GM18498 (cell line): ENCODE measurements at regions not wholly inside any gene's neighbourhood (a gene's known extent, or its start where the extent isn't known, plus 50 kb on each side); places are given as distances from the start of the nearest gene placed in this dataset.
"Not testable (repeated sequence)": the region's sequence is repeated elsewhere in the genome, so short reads cannot be mapped to it uniquely, and the experiment has no call there.

Experiments used
- ATAC-seq: cut with Tn5 transposase; IDR thresholded peaks from one replicate; pipeline ENCODE4 v1.9.1; 2021; ENCODE audit warnings: mild to moderate bottlenecking, moderate library complexity; ENCODE audit not compliant: unreplicated experiment

DNA sequence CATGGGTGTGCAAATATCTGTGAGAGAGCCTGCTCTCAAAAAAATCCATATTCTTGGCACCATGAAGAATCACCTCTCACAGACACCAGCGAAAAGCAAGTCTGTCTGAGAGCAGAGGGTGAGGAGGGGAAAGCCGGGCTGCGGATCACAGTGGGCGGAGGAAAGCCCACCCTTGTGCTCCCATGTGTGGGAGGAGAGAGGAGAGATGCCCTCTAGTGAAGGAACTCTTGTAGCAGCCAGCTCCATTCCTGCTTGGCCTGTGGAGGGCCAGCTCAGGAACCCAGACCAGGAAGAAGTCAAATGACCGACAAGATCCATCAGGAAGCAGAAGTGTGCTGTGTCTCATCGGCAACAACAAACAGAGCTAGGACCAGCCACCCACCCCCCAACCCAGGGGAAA lies 321.7 kb upstream of the PLGLB1 start:
- ATAC-seq: not testable (repeated sequence)

DNA sequence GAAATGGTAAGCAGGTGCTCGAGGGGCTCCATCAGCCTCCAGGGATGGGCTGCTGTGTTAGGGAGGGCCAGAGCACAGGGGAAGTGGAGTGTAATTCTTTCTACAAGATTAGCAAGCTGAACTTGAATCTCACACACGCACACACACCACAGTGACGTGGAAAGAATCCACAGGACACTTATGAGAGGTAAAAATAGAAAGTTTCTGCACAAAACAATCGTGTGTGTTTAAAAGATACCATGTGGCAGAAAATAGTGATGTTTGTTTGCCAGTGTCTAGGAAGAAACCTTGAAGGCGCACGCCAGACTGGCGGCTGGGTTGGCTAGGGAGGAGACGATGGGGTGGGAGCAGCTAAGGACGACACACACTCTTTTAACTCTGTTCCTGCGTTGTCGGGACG lies 323.6 kb upstream of the PLGLB1 start:
- ATAC-seq: not testable (repeated sequence)

DNA sequence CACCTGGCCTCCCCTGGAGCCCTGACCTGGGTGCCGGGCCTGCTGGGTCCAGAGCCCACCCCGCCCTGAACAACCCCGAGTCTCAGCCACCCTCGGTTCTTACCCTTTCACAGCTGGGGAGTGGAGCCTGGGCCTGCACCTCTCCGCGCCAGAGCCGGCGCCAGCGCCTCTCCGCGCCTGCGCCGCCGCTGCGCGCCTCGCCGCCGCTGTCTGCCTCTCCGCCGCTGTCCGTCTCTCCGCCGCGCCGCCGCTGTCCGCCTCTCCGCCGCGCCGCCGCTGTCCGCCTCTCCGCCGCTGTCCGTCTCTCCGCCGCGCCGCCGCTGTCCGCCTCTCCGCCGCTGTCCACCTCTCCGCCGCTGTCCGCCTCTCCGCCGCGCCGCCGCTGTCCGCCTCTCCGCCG lies 326.9 kb upstream of the PLGLB1 start:
- not testable (repeated sequence) for ATAC-seq

DNA sequence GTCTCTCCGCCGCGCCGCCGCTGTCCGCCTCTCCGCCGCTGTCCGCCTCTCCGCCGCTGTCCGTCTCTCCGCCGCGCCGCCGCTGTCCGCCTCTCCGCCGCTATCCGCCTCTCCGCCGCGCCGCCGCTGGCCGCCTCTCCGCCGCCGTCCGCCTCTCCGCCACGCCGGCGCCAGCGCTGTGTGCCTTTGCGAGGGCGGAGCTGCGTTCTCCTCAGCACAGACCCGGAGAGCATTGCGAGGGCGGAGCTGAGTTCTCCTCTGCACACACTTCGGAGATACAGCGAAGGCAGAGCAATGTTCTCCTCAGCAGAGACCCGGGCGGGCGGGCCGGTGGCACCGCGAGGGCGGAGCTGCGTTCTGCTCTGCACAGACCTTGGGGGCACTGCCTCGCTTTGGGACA lies 327.4 kb upstream of the PLGLB1 start:
- not testable (repeated sequence) for ATAC-seq

DNA sequence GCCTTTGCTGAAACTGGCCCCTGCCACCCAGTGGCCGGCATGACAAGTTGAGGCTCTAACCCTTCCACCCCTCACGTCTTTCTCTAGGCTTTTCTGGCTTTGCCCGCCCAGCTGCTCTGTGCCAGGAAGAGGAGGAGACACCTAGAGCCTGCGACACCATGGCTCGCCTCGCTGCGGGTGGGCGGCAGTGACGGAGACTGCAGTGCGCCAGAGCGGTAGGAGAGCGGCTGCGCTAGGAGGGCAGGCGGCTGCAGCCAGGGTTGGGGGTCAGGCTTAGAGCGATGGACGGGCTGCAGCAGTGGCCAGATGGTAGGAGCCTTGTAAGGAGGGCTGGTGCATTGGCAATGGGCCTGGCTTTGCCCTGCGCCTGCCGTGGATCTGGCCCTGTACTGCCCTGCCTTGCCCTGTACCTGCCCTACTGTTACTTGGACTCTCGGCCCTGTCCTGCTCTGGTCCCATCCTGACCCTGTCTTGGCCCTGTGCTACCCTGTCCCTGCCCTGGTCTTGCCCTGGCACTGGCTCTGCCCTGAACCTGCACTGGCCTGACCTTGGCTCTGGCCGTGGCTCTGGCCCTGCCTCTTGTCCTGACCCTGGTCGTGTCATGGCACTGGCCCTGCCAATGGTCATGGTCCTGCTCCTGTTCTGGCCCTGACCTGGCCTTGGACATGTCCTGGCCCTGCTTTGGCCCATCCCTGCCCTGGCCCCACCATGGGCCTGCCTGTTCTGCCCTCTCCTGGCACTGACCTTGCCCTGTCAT lies 330.7 kb upstream of the PLGLB1 start:
- ATAC-seq: not testable (repeated sequence)

DNA sequence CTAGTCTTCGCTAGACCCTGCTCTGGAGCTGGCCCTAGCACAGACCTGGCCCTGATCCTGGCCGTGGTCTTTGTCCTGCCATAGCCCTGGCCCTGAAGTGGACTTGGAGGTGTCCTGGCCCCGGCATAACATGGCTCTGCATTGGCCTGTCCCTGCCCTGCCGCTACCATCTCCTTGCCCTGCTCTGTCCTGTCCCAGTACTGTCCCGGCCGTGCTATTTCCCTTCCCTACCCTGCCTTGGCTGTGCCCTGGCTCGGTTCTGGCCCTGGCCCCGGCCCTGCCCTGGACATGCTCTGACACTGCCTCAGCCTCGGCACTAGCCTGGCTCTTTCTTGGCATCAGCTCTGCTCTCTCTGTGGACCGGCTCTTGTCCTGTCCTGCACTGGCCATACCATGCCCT lies 331.8 kb upstream of the PLGLB1 start:
- not testable (repeated sequence) for ATAC-seq

DNA sequence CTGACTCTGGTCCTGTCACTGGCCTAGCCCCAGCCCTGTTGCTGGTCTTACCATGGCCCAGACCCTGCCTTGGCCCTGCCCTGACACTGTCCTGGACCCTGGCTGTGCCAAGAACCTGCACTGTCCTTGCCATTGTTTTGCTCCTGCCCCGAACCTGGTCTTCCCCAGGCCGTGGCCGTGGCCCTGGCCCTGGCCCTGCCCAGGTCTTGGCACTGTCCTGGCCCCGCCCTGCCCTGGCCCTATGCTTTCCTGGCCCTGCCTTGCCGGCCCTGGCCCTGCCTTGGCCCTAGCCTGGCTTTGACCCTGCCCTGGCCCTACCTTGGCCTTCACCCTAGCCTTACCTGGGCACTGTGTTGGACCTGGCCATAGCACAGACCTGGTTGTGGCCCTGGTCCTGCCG lies 332.5 kb upstream of the PLGLB1 start:
- ATAC-seq: not testable (repeated sequence)

DNA sequence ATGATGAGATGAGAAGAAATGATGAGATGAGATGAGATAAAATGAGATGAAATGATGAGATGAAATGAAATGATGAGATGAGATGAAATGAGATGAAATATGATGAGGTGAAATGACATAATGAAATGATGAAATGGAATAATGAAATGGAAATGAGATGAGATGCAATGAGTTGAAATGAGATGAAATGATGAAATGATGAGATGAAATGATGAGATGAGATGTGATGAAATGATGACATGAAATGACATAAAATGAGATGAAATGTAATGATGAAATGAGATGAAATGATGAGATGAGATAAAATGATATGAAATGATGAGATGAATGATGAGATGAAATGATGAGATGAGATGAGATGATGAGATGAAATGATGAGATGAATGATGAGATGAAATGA lies 338.6 kb upstream of the PLGLB1 start:
- not testable (repeated sequence) for ATAC-seq

DNA sequence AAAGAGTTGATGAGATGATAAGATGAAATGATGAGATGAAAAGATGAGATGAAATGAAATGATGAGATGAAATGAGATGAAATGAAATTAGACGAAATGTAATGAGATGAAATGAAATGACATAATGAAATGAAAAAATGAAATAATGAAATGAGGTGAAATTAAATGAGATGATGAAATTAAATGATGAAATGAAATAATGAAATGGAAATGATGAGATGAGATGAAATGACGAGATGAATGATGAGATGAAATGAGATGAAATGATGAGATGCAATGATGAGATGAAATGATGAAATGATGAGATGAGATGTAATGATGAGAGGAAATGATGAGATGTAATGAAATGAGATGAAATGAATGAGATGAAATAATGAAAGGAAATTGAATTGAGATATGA lies 339.3 kb upstream of the PLGLB1 start:
- ATAC-seq: not testable (repeated sequence)

DNA sequence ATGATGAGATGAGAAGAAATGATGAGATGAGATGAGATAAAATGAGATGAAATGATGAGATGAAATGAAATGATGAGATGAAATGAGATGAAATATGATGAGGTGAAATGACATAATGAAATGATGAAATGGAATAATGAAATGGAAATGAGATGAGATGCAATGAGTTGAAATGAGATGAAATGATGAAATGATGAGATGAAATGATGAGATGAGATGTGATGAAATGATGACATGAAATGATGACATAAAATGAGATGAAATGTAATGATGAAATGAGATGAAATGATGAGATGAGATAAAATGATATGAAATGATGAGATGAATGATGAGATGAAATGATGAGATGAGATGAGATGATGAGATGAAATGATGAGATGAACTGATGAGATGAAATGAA lies 340.2 kb upstream of the PLGLB1 start:
- ATAC-seq: not testable (repeated sequence)

DNA sequence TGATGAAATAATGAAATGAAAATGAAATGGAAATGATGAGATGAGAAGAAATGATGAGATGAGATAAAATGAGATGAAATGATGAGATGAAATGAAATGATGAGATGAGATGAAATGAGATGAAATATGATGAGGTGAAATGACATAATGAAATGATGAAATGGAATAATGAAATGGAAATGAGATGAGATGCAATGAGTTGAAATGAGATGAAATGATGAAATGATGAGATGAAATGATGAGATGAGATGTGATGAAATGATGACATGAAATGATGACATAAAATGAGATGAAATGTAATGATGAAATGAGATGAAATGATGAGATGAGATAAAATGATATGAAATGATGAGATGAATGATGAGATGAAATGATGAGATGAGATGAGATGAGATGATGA lies 342.7 kb upstream of the PLGLB1 start:
- ATAC-seq: not testable (repeated sequence)

DNA sequence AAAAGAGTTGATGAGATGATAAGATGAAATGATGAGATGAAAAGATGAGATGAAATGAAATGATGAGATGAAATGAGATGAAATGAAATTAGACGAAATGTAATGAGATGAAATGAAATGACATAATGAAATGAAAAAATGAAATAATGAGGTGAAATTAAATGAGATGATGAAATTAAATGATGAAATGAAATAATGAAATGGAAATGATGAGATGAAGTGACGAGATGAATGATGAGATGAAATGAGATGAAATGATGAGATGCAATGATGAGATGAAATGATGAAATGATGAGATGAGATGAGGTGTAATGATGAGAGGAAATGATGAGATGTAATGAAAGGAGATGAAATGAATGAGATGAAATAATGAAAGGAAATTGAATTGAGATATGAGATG lies 343.4 kb upstream of the PLGLB1 start:
- ATAC-seq: not testable (repeated sequence)

DNA sequence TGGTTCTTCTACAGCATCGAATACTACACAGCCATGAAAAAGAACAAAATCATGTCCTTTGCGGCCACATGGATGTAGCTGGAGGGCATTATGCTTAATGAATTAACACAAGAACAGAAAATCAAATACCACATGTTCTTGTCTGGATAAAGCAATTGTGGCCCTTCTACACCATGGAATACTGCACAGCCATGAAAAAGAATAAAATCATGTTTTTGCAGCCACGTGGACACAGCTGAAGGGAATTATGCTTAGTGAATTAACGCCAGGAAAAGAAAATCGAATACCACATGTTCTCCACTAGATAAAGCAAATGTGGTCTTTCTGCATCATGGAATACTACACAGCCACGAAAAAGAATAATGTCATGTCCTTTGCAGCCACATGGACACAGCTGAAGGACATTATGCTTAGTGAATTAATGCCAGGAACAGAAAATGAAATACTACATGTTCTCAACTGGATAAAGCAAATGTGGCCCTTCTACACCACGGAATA lies 361.8 kb upstream of the PLGLB2 start:
- not testable (repeated sequence) for ATAC-seq

DNA sequence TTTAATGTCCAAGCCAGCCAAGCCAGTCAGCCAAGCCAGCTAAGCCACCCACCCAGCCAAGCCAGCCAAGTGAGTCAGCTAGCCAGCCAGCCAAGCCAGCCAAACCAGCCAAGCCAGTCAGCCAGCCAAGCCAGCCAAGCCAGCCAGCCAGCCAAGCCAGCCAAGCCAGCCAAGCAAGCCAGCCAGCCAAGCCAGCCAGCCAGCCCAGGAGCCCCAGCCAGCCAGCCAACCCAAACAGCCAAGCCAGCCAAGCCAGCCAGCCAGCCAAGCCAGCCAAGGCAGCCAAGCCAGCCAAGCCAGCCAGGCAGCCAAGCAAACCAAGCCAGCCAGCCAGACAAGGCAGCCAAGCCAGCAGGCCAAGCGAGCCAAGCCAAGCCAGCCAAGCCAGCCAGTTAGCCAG lies 352.1 kb upstream of the PLGLB2 start:
- not testable (repeated sequence) for ATAC-seq

DNA sequence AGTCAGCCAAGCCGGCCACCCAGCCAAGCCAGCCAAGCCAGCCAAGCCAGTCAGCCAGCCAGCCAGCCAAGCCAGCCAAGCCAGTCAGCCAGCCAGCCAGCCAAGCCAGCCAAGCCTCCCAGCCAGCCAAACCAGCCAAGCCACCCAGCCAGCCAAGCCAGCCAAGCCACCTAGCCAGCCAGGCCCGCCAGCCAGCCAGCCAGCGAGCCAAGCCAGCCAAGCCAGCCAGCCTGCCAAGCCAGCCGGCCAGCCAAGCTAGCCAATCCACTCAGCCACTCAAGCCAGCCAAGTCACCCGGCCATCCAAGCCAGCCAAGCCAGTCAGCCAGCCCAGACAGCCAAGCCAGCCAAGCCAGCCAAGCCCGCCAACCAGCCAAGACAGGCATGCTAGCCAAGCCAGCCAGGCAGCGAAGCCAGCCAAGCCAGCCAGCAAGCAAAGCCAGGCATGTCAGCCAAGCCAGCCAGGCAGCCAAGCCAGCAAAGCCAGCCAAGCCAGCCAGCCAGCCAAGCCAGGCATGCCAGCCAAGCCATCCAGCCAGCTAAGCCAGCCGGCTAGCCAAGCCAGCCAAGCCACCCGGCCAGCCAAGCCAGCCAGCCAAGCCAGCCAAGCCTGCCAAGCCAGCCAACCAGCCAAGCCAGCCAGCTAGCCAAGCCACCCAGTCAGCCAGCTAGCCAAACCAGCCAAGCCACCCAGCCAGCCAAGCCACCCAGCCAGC lies 351.2 kb upstream of the PLGLB2 start:
- not testable (repeated sequence) for ATAC-seq

DNA sequence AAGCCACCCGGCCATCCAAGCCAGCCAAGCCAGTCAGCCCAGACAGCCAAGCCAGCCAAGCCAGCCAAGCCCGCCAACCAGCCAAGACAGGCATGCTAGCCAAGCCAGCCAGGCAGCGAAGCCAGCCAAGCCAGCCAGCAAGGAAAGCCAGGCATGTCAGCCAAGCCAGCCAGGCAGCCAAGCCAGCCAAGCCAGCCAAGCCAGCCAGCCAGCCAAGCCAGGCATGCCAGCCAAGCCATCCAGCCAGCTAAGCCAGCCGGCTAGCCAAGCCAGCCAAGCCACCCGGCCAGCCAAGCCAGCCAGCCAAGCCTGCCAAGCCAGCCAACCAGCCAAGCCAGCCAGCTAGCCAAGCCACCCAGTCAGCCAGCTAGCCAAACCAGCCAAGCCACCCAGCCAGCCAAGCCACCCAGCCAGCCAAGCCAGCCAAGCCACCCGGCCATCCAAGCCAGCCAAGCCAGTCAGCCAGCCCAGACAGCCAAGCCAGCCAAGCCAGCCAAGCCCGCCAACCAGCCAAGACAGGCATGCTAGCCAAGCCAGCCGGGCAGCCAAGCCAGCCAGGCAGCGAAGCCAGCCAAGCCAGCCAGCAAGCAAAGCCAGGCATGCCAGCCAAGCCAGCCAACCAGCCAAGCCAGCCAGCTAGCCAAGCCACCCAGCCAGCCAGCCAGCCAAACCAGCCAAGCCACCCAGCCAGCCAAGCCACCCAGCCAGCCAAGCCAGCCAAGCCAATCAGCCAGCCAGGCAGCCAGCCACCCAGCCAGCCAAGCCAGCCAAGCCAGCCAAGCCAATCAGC lies 350.4 kb upstream of the PLGLB2 start:
- ATAC-seq: not testable (repeated sequence)

DNA sequence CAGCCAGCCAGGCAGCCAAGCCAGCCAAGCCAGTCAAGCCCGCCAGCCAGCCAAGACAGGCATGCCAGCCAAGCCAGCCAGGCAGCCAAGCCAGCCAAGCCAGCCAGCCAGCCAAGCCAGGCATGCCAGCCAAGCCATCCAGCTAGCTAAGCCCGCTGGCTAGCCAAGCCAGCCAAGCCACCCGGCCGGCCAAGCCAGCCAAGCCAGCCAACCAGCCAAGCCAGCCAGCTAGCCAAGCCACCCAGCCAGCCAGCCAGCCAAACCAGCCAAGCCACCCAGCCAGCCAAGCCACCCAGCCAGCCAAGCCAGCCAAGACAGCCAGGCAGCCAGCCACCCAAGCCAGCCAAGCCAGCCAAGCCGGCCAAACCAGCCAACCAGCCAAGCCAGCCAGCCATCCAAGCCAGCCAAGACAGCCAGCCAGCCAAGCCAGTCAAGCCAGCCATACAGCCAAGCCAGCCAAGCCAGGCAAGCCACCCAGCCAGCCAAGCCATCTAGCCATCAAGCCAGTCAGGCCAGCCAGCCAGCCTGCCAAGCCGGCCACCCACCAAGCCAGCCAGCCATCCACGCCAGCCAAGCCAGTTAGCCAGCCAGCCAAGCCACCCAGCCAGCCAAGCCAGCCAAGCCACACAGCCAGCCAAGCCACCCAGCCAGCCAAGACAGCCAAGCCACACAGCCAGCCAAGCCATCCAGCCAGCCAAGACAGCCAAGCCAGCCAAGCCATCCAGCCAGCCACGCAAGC lies 349.2 kb upstream of the PLGLB2 start:
- not testable (repeated sequence) for ATAC-seq

DNA sequence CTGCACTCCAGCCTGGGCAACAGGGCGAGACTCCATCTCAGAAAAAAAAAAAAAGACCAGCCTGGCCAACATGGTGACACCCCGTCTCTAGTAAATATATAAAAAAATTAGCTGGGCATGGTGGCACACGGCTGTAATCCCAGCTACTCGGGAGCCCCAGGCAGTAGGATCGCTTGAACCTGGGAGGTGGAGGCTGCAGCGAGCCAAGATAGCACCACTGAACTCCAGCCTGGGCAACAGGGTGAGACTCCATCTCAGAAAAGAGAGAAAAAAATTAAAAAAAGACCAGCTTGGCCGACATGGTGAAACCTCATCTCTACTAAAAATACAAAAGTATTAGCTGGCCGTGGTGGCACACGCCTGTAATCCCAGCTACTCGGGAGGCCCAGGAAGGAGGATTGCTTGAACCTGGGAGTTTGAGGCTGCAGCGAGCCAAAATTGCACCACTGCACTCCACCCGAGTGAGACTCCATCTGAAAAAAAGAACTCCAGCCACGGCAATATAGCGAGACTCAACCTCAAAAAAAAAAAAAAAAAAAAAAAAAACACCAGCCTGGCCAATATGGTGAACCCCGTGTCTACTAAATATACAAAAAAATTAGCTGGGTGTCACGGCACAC lies 346.1 kb upstream of the PLGLB2 start:
- no peak for ATAC-seq

DNA sequence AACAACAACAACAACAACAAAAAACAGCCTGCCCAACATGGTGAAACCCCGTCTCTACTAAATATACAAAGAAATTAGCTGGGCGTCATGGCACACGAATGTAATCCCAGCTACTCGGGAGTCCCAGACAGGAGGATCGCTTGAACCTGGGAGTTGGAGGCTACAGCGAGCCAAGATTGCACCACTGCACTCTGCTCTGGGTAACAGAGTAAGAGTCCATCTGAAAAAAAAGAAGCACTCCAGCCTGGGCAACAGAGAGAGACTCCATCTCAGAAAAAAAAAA lies 344.1 kb upstream of the PLGLB2 start:
- ATAC-seq: no peak
